GM18867 (cell line): ENCODE measurements at regions not wholly inside any gene's neighbourhood (a gene's known extent, or its start where the extent isn't known, plus 50 kb on each side); places are given as distances from the start of the nearest gene placed in this dataset.

Experiments used
- ATAC-seq: cut with Tn5 transposase; IDR thresholded peaks from one replicate; pipeline ENCODE4 v1.9.1; 2021; ENCODE audit warnings: mild to moderate bottlenecking, moderate library complexity; ENCODE audit not compliant: unreplicated experiment

GRCh38 chr9:95627802-95628201 lies 111.0 kb upstream of the PTCH1 start:
- no peak for ATAC-seq

- ATAC-seq: no peak
These were observed 110.3 kb upstream of the PTCH1 start for GRCh38 chr9:95626885-95627558.

DNA sequence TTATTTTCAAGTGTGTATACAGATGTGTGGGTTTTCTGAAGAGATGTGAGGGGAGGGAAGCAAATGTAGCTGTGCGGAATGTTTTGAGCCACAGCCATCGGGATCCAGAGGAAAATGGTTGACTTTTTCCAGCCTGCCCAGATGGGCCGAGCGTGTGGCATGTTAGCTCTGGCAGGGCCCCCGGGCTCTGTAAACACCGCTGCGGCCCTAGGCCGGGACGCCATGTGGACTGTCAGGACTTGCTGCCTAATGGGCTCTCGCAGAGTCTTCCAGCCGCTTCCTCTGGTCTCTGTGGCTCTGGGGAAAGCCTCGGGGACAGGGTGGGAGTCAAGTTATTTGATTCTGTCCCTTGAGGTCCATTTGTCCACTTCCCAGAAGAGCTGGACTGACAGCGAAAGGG lies 109.6 kb upstream of the PTCH1 start:
- no peak for ATAC-seq

DNA sequence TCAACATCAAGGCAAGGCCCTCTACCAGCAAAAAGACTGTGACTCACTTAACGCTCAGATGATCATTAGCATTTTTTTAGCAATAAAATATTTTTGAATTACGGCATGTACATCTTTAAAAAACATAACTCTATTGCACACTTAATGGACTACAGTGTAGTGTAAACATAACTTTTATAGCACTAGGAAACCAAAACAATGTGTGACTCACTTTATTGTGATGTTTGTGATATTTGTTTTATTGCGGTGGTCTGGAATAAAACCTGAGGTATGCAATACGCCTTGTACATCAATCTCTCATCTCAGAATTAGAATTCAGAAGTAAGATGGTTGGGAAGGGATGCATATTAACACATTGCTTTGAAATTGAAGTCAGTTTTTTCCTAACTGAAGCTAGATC lies 106.9 kb upstream of the PTCH1 start:
- no peak for ATAC-seq

- ATAC-seq: no peak
These were observed 104.0 kb upstream of the PTCH1 start for GRCh38 chr9:95620722-95621121.

DNA sequence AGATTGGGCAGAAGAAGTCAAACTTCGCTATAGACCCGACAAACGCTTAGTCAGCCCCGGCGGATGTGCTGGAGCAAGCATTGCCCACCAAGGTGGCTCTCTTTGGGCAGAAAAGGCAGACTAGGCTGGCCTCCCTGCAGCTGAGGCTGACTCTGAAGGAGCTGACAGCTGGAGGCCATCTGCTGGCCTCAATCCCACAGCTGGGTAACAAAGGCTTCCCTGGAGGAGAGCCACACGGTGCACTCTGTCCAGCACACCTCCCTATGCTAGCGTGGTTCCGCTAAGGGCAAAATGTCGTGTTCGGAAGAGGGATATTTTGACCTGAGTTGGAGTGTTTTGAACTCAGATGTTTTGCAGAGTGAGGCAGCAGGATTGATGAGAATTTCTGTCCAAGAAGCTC lies 103.5 kb upstream of the PTCH1 start:
- ATAC-seq: no peak

- no peak for ATAC-seq
These were observed 98.5 kb upstream of the PTCH1 start for GRCh38 chr9:95615246-95615645.

- ATAC-seq: no peak
These were observed 96.9 kb upstream of the PTCH1 start for GRCh38 chr9:95613670-95614069.

- no peak for ATAC-seq
These were observed 94.6 kb upstream of the PTCH1 start for GRCh38 chr9:95611354-95611753.

DNA sequence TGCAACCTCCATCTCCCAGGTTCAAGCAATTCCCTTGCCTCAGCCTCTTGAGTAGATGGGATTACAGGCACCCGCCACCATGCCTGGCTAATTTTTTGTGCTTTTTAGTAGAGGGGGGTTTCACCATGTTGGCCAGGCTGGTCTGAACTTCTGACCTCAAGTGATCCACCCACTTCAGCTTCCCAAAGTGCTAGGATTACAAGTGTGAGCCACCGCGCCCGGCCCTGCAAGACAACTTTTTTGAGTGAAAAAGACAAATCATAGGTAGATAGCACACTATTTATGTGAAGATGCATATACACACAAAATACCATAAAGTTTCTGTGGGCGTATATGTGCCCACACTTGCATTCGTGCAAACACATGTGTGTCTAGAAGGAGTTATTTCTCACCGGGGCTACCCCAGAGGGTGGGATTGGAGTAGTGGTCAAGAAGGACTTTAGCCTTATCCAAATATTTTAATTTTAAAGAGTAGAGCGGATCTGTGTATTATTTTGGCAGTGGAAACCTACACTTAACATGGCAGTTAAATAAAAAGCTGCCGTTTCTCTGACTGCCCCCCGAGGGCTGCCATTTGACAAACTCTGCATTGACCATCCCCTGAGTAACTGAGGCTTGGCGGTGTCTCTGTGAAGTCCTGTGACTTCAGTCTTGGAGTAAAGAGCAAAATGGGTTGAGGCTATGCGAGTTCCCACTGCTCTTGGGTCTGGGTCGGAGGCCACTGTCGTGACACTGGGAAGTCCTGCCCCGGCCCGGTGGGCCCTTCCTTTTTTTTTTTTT lies 93.4 kb upstream of the PTCH1 start:
- ATAC-seq: no peak

DNA sequence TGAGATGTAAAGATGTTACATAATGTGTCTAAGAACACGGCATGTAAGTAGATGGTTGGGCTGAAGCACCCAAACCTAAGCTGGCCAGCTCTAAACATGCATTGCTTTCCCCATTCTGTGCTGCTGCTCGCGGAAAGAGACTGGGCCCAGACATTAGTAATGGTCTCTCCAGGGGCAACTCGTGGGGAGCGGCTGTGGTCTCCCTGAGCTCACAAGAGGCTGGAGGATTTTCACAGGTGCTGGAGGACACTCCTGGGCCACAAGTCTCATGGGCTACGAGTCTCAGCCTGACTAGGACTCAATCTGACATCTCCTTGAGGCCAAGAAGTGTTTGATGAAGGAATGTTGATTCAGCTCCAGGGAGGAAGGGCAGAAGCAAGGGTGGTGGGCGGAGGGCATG lies 92.7 kb upstream of the PTCH1 start:
- ATAC-seq: no peak

DNA sequence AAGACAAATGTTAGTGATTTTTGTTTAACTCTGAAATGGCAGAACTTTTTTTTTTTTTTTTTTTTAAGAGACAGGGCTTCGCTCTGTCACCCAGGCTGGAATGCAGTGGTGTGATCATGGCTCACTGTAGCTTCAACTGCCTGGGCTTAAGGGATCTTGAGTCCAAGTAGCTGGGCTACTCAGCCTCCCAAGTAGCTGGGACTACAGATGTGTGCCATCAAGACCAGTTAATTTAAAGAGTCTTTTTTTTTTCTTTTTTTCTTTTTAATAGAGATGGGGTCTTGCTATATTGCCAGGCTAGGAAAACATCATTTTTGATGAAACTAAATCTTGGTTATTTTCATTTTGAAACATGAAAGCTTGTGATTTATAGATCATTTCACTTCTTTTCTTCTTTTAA lies 91.6 kb upstream of the PTCH1 start:
- ATAC-seq: no peak

GRCh38 chr9:95607507-95607906 lies 90.7 kb upstream of the PTCH1 start:
- ATAC-seq: no peak

DNA sequence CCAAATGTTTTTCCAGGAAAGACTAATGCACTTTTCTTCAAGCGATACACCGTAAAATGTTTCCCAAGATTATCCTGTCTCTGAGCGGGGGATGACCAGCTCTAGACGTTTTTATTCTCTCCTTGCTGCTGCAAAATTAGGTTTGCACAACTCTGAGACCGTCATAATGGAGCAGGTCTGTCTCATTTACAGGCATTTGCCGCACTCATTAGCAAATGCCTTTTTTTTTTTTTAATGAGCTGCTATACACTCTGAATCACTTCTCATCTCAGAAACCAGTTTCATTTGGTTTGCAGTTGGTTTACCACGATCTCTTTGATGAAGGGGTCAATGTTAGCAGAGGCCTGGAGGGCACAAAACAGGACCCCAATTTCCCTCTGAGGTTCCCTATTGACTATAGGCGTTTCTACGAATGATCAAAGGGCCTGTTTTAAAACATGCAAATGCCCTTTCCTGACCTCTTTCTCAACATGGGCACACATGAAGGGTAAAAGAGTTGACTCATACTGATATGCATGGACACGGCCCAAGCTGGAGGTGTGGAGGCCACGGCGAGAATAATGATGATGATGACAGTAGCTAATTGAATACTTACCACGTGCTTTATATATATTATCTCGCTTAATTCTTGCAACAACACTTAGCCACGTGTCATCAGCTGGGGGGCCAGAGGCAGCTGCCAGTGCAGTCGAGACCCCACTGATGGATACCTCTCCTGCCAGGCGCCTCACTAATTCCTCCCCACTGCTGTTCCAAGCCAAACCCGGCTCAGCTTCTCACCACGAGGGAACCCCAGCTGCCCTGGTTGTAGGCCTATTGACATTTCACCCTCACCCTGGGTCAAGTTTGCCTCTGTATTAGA lies 89.9 kb upstream of the PTCH1 start:
- no peak for ATAC-seq

- no peak for ATAC-seq
These were observed 89.2 kb upstream of the PTCH1 start for GRCh38 chr9:95605816-95606488.

DNA sequence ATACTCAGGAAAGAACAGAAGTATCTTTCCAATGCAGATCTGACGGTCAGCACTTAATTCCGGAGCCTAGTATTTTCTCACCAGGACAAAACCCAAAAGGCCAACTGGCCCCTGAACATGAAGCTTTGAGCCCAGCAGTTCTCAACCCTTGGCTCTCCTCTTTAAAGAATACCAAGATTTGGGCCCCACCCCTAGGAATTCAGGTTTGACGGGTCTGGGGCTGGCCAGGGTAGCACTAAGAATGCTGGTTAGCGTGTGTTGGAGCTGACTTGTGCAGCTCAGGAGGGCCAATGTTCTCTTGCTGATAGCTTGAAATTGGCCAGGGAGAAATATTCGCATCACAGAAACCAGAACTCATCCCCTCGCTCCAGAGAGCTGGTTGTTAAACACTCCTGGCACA lies 88.3 kb upstream of the PTCH1 start:
- no peak for ATAC-seq

DNA sequence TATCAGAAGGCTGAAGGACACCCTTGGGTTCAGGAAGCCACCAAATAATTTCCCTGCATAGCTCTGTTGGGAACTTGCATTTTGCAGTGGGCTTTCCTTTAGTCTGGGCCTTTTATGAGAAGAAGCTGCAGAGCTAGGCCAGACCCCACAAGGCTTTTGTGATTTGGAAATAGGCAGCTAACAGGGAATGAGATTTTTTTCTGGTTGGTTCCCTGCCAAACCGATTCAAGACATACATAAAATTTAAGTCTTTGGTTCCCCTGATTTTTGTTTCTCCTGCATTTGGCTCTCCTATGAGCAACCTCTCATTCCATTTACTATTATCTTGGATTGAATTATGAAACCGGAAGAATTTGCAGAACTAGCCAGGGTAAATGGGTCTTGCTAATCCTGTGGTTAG lies 81.5 kb upstream of the PTCH1 start:
- ATAC-seq: no peak

DNA sequence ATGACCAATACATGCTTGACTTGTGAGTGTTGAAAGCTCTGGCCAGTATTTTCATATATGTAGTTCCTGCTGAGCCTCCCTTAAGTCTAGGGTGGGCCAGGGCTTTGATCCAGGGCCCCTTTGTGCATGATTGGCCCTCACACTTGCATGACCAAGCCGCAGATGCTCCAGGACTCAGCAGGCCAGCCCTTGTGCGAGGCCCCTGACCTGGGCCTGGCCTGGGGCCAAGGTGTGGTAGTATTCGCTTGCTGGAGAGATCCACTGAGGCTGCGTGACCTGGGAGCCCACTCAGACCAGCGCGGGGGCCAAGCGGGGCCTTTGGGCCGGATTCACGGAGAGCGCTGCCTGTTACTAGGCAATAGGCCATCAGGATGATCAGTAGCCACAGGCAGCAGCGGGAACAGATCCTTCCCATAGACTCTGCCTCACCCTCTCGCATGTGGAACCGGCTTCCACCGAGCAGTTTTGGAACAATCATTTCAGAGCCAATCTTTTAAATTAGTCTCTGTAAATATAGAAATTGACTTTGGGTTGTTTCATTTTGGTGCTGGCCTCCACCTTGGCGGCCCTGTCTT lies 79.0 kb upstream of the PTCH1 start:
- ATAC-seq: no peak

- ATAC-seq: no peak
These were observed 76.2 kb upstream of the PTCH1 start for GRCh38 chr9:95592931-95593330.

- ATAC-seq: no peak
These were observed 72.2 kb upstream of the PTCH1 start for GRCh38 chr9:95588724-95589588.
